HCT116 (cell line): ENCODE measurements at regions not wholly inside any gene's neighbourhood (a gene's known extent, or its start where the extent isn't known, plus 50 kb on each side); places are given as distances from the start of the nearest gene placed in this dataset.

Source experiments
- ATAC-seq: fragments of 200-7000 bp; cut with Tn5 transposase; 2 replicates; pipeline ENCODE4 v1.9.1; 2020; ENCODE audit warnings: mild to moderate bottlenecking, moderate library complexity
- BruUV-seq: library from RNA; stranded (reverse); fragments of 400-500 nt; replicated peaks from 2 replicates; lab custom pipeline; 2021; lab: Mats Ljungman, UMichigan
- CTCF ChIA-PET: fragments of 300-600 bp; sonication (Branson Sonifier 250); formaldehyde crosslinking; loops from one replicate; lab custom pipeline; 2021; ENCODE audit warnings: antibody characterized with exemption; lab: Charles Lee
- POLR2A ChIA-PET: fragments of 300-600, 350-600 bp; sonication (Branson Sonifier 250); formaldehyde crosslinking; loops from one replicate; lab custom pipeline; 2021; ENCODE audit warnings: antibody characterized with exemption; lab: Charles Lee
- RAD21 ChIA-PET, 2 experiments: fragments of 300-600 bp; sonication (Branson Sonifier 250); formaldehyde crosslinking; loops; one replicate each; lab custom pipeline; 2023; ENCODE audit warnings: low total read pairs in 2 of 2; ENCODE audit not compliant: uncharacterized antibody in 2 of 2, unreplicated experiment in 2 of 2, low non-redundant PET in 1 of 2; lab: Charles Lee
- DNase-seq: peaks from one replicate; pipeline ENCODE4 v3.0.0-alpha.2; 2010; ENCODE audit warnings: low read depth, low spot score
- H2AFZ ChIP-seq: fragments of 200-600 bp; shearing (Covaris generic), sonication (generic); 2 replicates; pipeline ENCODE4 v1.6.1; 2017; ENCODE audit warnings: low read depth, mixed run types, mixed read lengths, antibody characterized with exemption, low read length; ENCODE audit not compliant: poor library complexity, severe bottlenecking
- H3K27ac ChIP-seq: 2 replicates; pipeline ENCODE4 v1.5.1; 2012; ENCODE audit warnings: low read depth, low read length
- H3K27me3 ChIP-seq: fragments of 200-600 bp; sonication (generic); 2 replicates; pipeline ENCODE4 v1.6.1; 2016; ENCODE audit warnings: mixed run types, low read length, mixed read lengths; ENCODE audit not compliant: insufficient read depth
- H3K36me3 ChIP-seq, 2 experiments: fragments of 200-500 bp in 1 of 2; fragments of 200-600 bp in 1 of 2; sonication (Bioruptor generic) in 1 of 2; sonication (generic) in 1 of 2; 2 replicates each; pipeline versions ENCODE4 v1.5.1 to v1.6.1; 2014 to 2016; ENCODE audit warnings: low read length in 2 of 2, inconsistent platforms in 1 of 2, mixed read lengths in 1 of 2, mixed run types in 1 of 2; ENCODE audit not compliant: insufficient read depth in 2 of 2, control insufficient read depth in 1 of 2
- H3K4me1 ChIP-seq, 2 experiments: fragments of 200-600 bp in 1 of 2; sonication (generic) in 1 of 2; 2 replicates each; pipeline versions ENCODE4 v1.5.1 to v1.6.1; 2012 to 2017; ENCODE audit warnings: low read length in 2 of 2, inconsistent platforms in 1 of 2, mild to moderate bottlenecking in 1 of 2, mixed read lengths in 1 of 2, mixed run types in 1 of 2, moderate library complexity in 1 of 2; ENCODE audit not compliant: insufficient read depth in 2 of 2, control insufficient read depth in 1 of 2
- H3K4me2 ChIP-seq: fragments of 200-600 bp; sonication (generic); 2 replicates; pipeline ENCODE4 v1.6.1; 2017; ENCODE audit warnings: mixed run types, low read length, mixed read lengths
- H3K4me3 ChIP-seq, 2 experiments: fragments of 200-600 bp in 1 of 2; sonication (generic) in 1 of 2; replicated peaks in 1 of 2; 2 replicates each; pipeline ENCODE4 v1.5.1; 2011 to 2016; ENCODE audit warnings: low read length in 2 of 2, control low read depth in 1 of 2, low read depth in 1 of 2, mild to moderate bottlenecking in 1 of 2, mixed read lengths in 1 of 2, mixed run types in 1 of 2
- H3K79me2 ChIP-seq: fragments of 200-600 bp; sonication (generic); 2 replicates; pipeline ENCODE4 v1.6.1; 2017; ENCODE audit warnings: mild to moderate bottlenecking, mixed run types, low read length, moderate library complexity, mixed read lengths; ENCODE audit not compliant: insufficient read depth
- H3K9ac ChIP-seq: fragments of 200-600 bp; sonication (generic); 2 replicates; pipeline ENCODE4 v1.6.1; 2016; ENCODE audit warnings: low read length, mixed read lengths
- H3K9me2 ChIP-seq: fragments of 200-600 bp; sonication (generic), shearing (Covaris generic); 2 replicates; pipeline ENCODE4 v1.6.1; 2017; ENCODE audit warnings: mixed run types, mild to moderate bottlenecking, moderate library complexity; ENCODE audit not compliant: insufficient read depth
- H3K9me3 ChIP-seq, 2 experiments: fragments of 200-500 bp in 1 of 2; fragments of 200-600 bp in 1 of 2; sonication (Bioruptor generic) in 1 of 2; sonication (generic) in 1 of 2; 2 replicates each; pipeline ENCODE4 v1.6.1; 2014 to 2017; ENCODE audit warnings: low read length in 2 of 2, mixed read lengths in 2 of 2, inconsistent platforms in 1 of 2, low read depth in 1 of 2, mild to moderate bottlenecking in 1 of 2, mixed run types in 1 of 2, moderate library complexity in 1 of 2; ENCODE audit not compliant: control insufficient read depth in 1 of 2, insufficient read depth in 1 of 2
- H4K20me1 ChIP-seq: fragments of 200-600 bp; sonication (generic), shearing (Covaris generic); 2 replicates; pipeline ENCODE4 v1.6.1; 2017; ENCODE audit warnings: mixed run types, mild to moderate bottlenecking, moderate library complexity; ENCODE audit not compliant: insufficient read depth
- CBX3 ChIP-seq: IDR thresholded peaks from 2 replicates; pipeline ENCODE4 v1.6.1; 2012; ENCODE audit warnings: low read depth
- CTCF ChIP-seq, 3 experiments: fragments of 200-600 bp in 1 of 3; sonication (generic) in 1 of 3; IDR thresholded peaks in 2 of 3; conservative IDR thresholded peaks in 1 of 3; 2 replicates each; pipeline ENCODE4 v1.5.1; 2012 to 2017; ENCODE audit warnings: low read depth in 2 of 3, low read length in 2 of 3, antibody characterized with exemption in 1 of 3, borderline replicate concordance in 1 of 3, control low read depth in 1 of 3, mild to moderate bottlenecking in 1 of 3, mixed read lengths in 1 of 3, mixed run types in 1 of 3, moderate library complexity in 1 of 3; ENCODE audit not compliant: insufficient read depth in 1 of 3
- ELF1 ChIP-seq: IDR thresholded peaks from 2 replicates; pipeline ENCODE4 v1.6.1; 2012; ENCODE audit warnings: low read depth, borderline replicate concordance
- EZH2phosphoT487 ChIP-seq: fragments of 200-600 bp; IDR thresholded peaks from 2 replicates; pipeline ENCODE4 v1.6.1; 2018; ENCODE audit warnings: antibody characterized with exemption, borderline replicate concordance
- JUND ChIP-seq: IDR thresholded peaks from 2 replicates; pipeline ENCODE4 v1.6.1; 2012
- MAX ChIP-seq: IDR thresholded peaks from 2 replicates; pipeline ENCODE4 v1.6.1; 2012
- SP1 ChIP-seq: IDR thresholded peaks from 2 replicates; pipeline ENCODE4 v1.6.1; 2012; ENCODE audit warnings: low read depth
- YY1 ChIP-seq: IDR thresholded peaks from 2 replicates; pipeline ENCODE4 v1.6.1; 2011; ENCODE audit warnings: low read length, low read depth, moderate library complexity, mild to moderate bottlenecking; ENCODE audit not compliant: insufficient replicate concordance; ENCODE audit errors: extremely low read depth
- ZBTB33 ChIP-seq: IDR thresholded peaks from 2 replicates; pipeline ENCODE4 v1.6.1; 2011; ENCODE audit warnings: mild to moderate bottlenecking, low read length, moderate library complexity; ENCODE audit not compliant: insufficient replicate concordance; ENCODE audit errors: extremely low read depth
- ZFX ChIP-seq: fragments of 450-650 bp; IDR thresholded peaks from 2 replicates; pipeline ENCODE4 v1.6.1; 2017
- intact Hi-C: fragments of 100-400 bp; cut with micrococcal nuclease; formaldehyde crosslinking; loops from 2 replicates; pipeline ENCODE4 v1.10.0; 2022

- H3K9ac ChIP-seq, result no peak overlapping the region
- no peak overlapping the region for H3K4me2 ChIP-seq
- RAD21 ChIA-PET, result no interaction called here
- POLR2A ChIA-PET, result no interaction called here
- no peak for ATAC-seq
- intact Hi-C loops, result no loop called here
- no peak overlapping the region for H2AFZ ChIP-seq
- no peak overlapping the region for H3K4me3 ChIP-seq
- TF ChIP-seq CTCF (IDR thresholded peaks at IDR 0.05 in 2 of 3, conservative IDR thresholded peaks at IDR 0.05 in 1 of 3; ENCODE audit: borderline replicate concordance in 1 of 3, insufficient read depth in 1 of 3, low read depth in 2 of 3, low read length in 2 of 3) (no peak), ELF1 (no peak), MAX (no peak), ZBTB33 (no peak), ZFX (no peak), JUND (no peak), SP1 (no peak), YY1 (no peak), EZH2phosphoT487 (no peak), CBX3 (no peak)
- TF ChIP-seq, all 23 proteins: peak for 0
- H3K36me3 ChIP-seq, result no peaks in the 10 kb centered on the region
- no peaks in the 10 kb centered on the region for H3K4me1 ChIP-seq
- H4K20me1 ChIP-seq, result no peaks in the 10 kb centered on the region
- BruUV-seq, result no TSS peak
- no peak overlapping the region for H3K27ac ChIP-seq
- no peaks in the 10 kb centered on the region for H3K79me2 ChIP-seq
- DNase-seq, result no peak
- CTCF ChIA-PET, result interaction anchor here (1.4 kb wide), 1 partner anchor 580 kb away, joined by 4 read pairs; the partner anchor contains the start of gene PLK2
- no peaks in the 10 kb centered on the region for H3K9me3 ChIP-seq
- H3K27me3 ChIP-seq, result no peaks in the 10 kb centered on the region
- H3K9me2 ChIP-seq, result no peaks in the 10 kb centered on the region
These were observed 397.6 kb upstream of the ACTBL2 start for GRCh38 chr5:57880216-57880615.
